NT2/D1 (cell line): ENCODE measurements at regions not wholly inside any gene's neighbourhood (a gene's known extent, or its start where the extent isn't known, plus 50 kb on each side); places are given as distances from the start of the nearest gene placed in this dataset.
"Not testable (repeated sequence)": the region's sequence is repeated elsewhere in the genome, so short reads cannot be mapped to it uniquely, and the experiment has no call there.

Experiments
- DNase-seq: peaks from one replicate; pipeline ENCODE4 v3.0.0-alpha.2; 2011; ENCODE audit warnings: low read depth, low spot score
- H3K27me3 ChIP-seq: 2 replicates; pipeline ENCODE4 v1.6.0; 2011; ENCODE audit warnings: mild to moderate bottlenecking; ENCODE audit not compliant: insufficient read length, insufficient read depth
- H3K36me3 ChIP-seq: 2 replicates; pipeline ENCODE4 v1.6.1; 2011; ENCODE audit warnings: mild to moderate bottlenecking, low read length, mixed read lengths; ENCODE audit not compliant: insufficient read depth, insufficient read length
- H3K4me1 ChIP-seq: 2 replicates; pipeline ENCODE4 v1.5.1; 2011; ENCODE audit not compliant: insufficient read depth, insufficient read length
- H3K4me3 ChIP-seq: 2 replicates; pipeline ENCODE4 v1.5.1; 2011; ENCODE audit warnings: low read depth; ENCODE audit not compliant: insufficient read length
- H3K9ac ChIP-seq: 2 replicates; pipeline ENCODE4 v1.6.0; 2011; ENCODE audit warnings: low read depth; ENCODE audit not compliant: insufficient read length
- H3K9me3 ChIP-seq: 2 replicates; pipeline ENCODE4 v1.5.1; 2011; ENCODE audit warnings: mild to moderate bottlenecking, low read length; ENCODE audit not compliant: insufficient read depth
- SUZ12 ChIP-seq: IDR thresholded peaks from 2 replicates; pipeline ENCODE4 v1.6.1; 2011; ENCODE audit not compliant: insufficient read length, insufficient read depth; ENCODE audit errors: extremely low read depth
- YY1 ChIP-seq: IDR thresholded peaks from 2 replicates; pipeline ENCODE4 v1.6.1; 2011; ENCODE audit not compliant: insufficient read length, insufficient read depth
- ZNF274 ChIP-seq: IDR thresholded peaks from 2 replicates; pipeline ENCODE4 v1.6.1; 2011; ENCODE audit warnings: mild to moderate bottlenecking, low read depth, low read length

GRCh38 chr3:11898611-11899325, 52.1 kb upstream of the TAMM41 start:
- H3K36me3 ChIP-seq = no peaks in the 10 kb centered on the region
- no peak overlapping the region for H3K4me3 ChIP-seq
- DNase-seq = no peak
- no peak overlapping the region for H3K9ac ChIP-seq
- TF ChIP-seq YY1 (no peak), ZNF274 (no peak), SUZ12 (no peak)
- no peaks in the 10 kb centered on the region for H3K4me1 ChIP-seq
- H3K27me3 ChIP-seq = no peaks in the 10 kb centered on the region
- H3K9me3 ChIP-seq = peaks cover 4% of the 10 kb centered on the region; the same call in 1 of the 2 replicates

- H3K36me3 ChIP-seq, DNase-seq, H3K4me3 ChIP-seq, H3K4me1 ChIP-seq, H3K27me3 ChIP-seq, H3K9me3 ChIP-seq, H3K9ac ChIP-seq: not testable (repeated sequence)
Observed at GRCh38 chr3:11899389-11899788, 52.7 kb upstream of the TAMM41 start.

- H3K9me3 ChIP-seq = peaks cover 4% of the 10 kb centered on the region; the same call in 1 of the 2 replicates
- no peaks in the 10 kb centered on the region for H3K36me3 ChIP-seq
- no peaks in the 10 kb centered on the region for H3K27me3 ChIP-seq
- no peak for DNase-seq
- no peaks in the 10 kb centered on the region for H3K4me1 ChIP-seq
- H3K4me3 ChIP-seq = no peak overlapping the region
- TF ChIP-seq YY1 (no peak), SUZ12 (no peak), ZNF274 (no peak)
- no peak overlapping the region for H3K9ac ChIP-seq
Observed at GRCh38 chr3:11899826-11900225, 53.1 kb upstream of the TAMM41 start.

GRCh38 chr3:11900824-11901223, 54.1 kb upstream of the TAMM41 start:
- H3K36me3 ChIP-seq = no peaks in the 10 kb centered on the region
- peaks cover 4% of the 10 kb centered on the region; the same call in 1 of the 2 replicates for H3K9me3 ChIP-seq
- no peaks in the 10 kb centered on the region for H3K4me1 ChIP-seq
- no peak overlapping the region for H3K4me3 ChIP-seq
- DNase-seq = no peak
- H3K9ac ChIP-seq = no peak overlapping the region
- TF ChIP-seq ZNF274 (no peak), SUZ12 (no peak), YY1 (no peak)
- no peaks in the 10 kb centered on the region for H3K27me3 ChIP-seq

GRCh38 chr3:11901286-11901875, 54.7 kb upstream of the TAMM41 start:
- no peak overlapping the region for H3K9ac ChIP-seq
- no peak for DNase-seq
- no peaks in the 10 kb centered on the region for H3K36me3 ChIP-seq
- TF ChIP-seq ZNF274 (no peak), YY1 (no peak), SUZ12 (no peak)
- no peaks in the 10 kb centered on the region for H3K4me1 ChIP-seq
- peaks cover 4% of the 10 kb centered on the region; the same call in 1 of the 2 replicates for H3K9me3 ChIP-seq
- no peak overlapping the region for H3K4me3 ChIP-seq
- no peaks in the 10 kb centered on the region for H3K27me3 ChIP-seq

- no peaks in the 10 kb centered on the region for H3K36me3 ChIP-seq
- no peak overlapping the region for H3K4me3 ChIP-seq
- H3K27me3 ChIP-seq = no peaks in the 10 kb centered on the region
- DNase-seq = no peak
- no peak overlapping the region for H3K9ac ChIP-seq
- TF ChIP-seq ZNF274 (no peak), YY1 (no peak), SUZ12 (no peak)
- H3K9me3 ChIP-seq = peaks cover 4% of the 10 kb centered on the region; the same call in 1 of the 2 replicates
- peaks cover 2% of the 10 kb centered on the region for H3K4me1 ChIP-seq
Observed at GRCh38 chr3:11903047-11903446, 56.4 kb upstream of the TAMM41 start.

- H3K9me3 ChIP-seq = peaks cover 4% of the 10 kb centered on the region; the same call in 1 of the 2 replicates
- TF ChIP-seq SUZ12 (no peak), YY1 (no peak), ZNF274 (no peak)
- H3K4me3 ChIP-seq = no peak overlapping the region
- DNase-seq = no peak
- H3K4me1 ChIP-seq = peaks cover 3% of the 10 kb centered on the region
- H3K9ac ChIP-seq = no peak overlapping the region
- H3K27me3 ChIP-seq = no peaks in the 10 kb centered on the region
- H3K36me3 ChIP-seq = no peaks in the 10 kb centered on the region
Observed at GRCh38 chr3:11903447-11903846, 56.8 kb upstream of the TAMM41 start.
